WERI-Rb-1 (cell line): ENCODE measurements at regions not wholly inside any gene's neighbourhood (a gene's known extent, or its start where the extent isn't known, plus 50 kb on each side); places are given as distances from the start of the nearest gene placed in this dataset.
"Not testable (repeated sequence)": the region's sequence is repeated elsewhere in the genome, so short reads cannot be mapped to it uniquely, and the experiment has no call there.

Experiments
- DNase-seq: peaks from one replicate; pipeline ENCODE4 v3.0.0-alpha.2; 2020
- H3K27ac ChIP-seq: fragments of 250-450 bp; sonication (Bioruptor Pico); 2 replicates; pipeline ENCODE4 v1.5.1; 2020; ENCODE audit warnings: mild to moderate bottlenecking, moderate library complexity
- H3K27me3 ChIP-seq: fragments of 250-450 bp; sonication (Bioruptor Pico); 2 replicates; pipeline ENCODE4 v1.5.1; 2021; ENCODE audit warnings: mild to moderate bottlenecking, low read depth, moderate library complexity; ENCODE audit not compliant: insufficient read depth, severe bottlenecking
- H3K36me3 ChIP-seq: fragments of 250-450 bp; sonication (Bioruptor Pico); 2 replicates; pipeline ENCODE4 v1.5.1; 2020; ENCODE audit warnings: mild to moderate bottlenecking, moderate library complexity
- H3K4me3 ChIP-seq: 2 replicates; pipeline ENCODE4 v1.5.1; 2011; ENCODE audit warnings: low read depth, mild to moderate bottlenecking, control low read depth, low read length
- H3K9me3 ChIP-seq: fragments of 250-450 bp; sonication (Bioruptor Pico); 2 replicates; pipeline ENCODE4 v1.5.1; 2021; ENCODE audit warnings: mild to moderate bottlenecking, moderate library complexity; ENCODE audit not compliant: severe bottlenecking
- CTCF ChIP-seq: IDR thresholded peaks from 2 replicates; pipeline ENCODE4 v1.5.1; 2011; ENCODE audit warnings: low read depth, mild to moderate bottlenecking, control low read depth, inconsistent platforms, low read length

- H3K4me3 ChIP-seq, result no peak overlapping the region
- no peak for DNase-seq
- H3K36me3 ChIP-seq, result no peaks in the 10 kb centered on the region
- H3K27me3 ChIP-seq, result no peaks in the 10 kb centered on the region
- TF ChIP-seq CTCF, result no peak
- H3K27ac ChIP-seq, result no peak overlapping the region
- H3K9me3 ChIP-seq, result no peaks in the 10 kb centered on the region
Observed at GRCh38 chr3:82596805-82597204, 835.4 kb upstream of the GBE1 start.

GRCh38 chr3:82595530-82595929 lies 834.1 kb upstream of the GBE1 start:
- Histone ChIP-seq H3K27me3 (no peaks in the 10 kb centered on the region), H3K4me3 (no peak overlapping the region), H3K9me3 (no peaks in the 10 kb centered on the region), H3K27ac (no peak overlapping the region), H3K36me3 (no peaks in the 10 kb centered on the region)
- DNase-seq, result no peak
- TF ChIP-seq CTCF, result no peak

- H3K27me3 ChIP-seq, result no peaks in the 10 kb centered on the region
- DNase-seq, result no peak
- TF ChIP-seq CTCF, result no peak
- no peaks in the 10 kb centered on the region for H3K36me3 ChIP-seq
- H3K27ac ChIP-seq, result no peak overlapping the region
- H3K4me3 ChIP-seq, result no peak overlapping the region
- no peaks in the 10 kb centered on the region for H3K9me3 ChIP-seq
Observed at GRCh38 chr3:82587174-82587573, 825.7 kb upstream of the GBE1 start.

- Histone ChIP-seq H3K36me3 (no peaks in the 10 kb centered on the region), H3K4me3 (no peak overlapping the region), H3K27me3 (no peaks in the 10 kb centered on the region), H3K27ac (no peak overlapping the region), H3K9me3 (no peaks in the 10 kb centered on the region)
- no peak for DNase-seq
- TF ChIP-seq CTCF, result no peak
Observed at GRCh38 chr3:82586414-82586813, 825.0 kb upstream of the GBE1 start.

- DNase-seq, H3K27me3 ChIP-seq, H3K27ac ChIP-seq, H3K4me3 ChIP-seq, H3K36me3 ChIP-seq, H3K9me3 ChIP-seq: not testable (repeated sequence)
Observed at GRCh38 chr3:82586002-82586401, 824.6 kb upstream of the GBE1 start.

GRCh38 chr3:82585591-82585990 lies 824.1 kb upstream of the GBE1 start:
- H3K27me3 ChIP-seq, H3K36me3 ChIP-seq, H3K27ac ChIP-seq, DNase-seq, H3K9me3 ChIP-seq, H3K4me3 ChIP-seq: not testable (repeated sequence)

GRCh38 chr3:82584861-82585260 lies 823.4 kb upstream of the GBE1 start:
- H3K27ac ChIP-seq, H3K4me3 ChIP-seq, H3K36me3 ChIP-seq, H3K27me3 ChIP-seq, DNase-seq, H3K9me3 ChIP-seq: not testable (repeated sequence)

GRCh38 chr3:82584415-82584814 lies 823.0 kb upstream of the GBE1 start:
- not testable (repeated sequence) for H3K4me3 ChIP-seq, H3K36me3 ChIP-seq, H3K27ac ChIP-seq, H3K9me3 ChIP-seq, DNase-seq, H3K27me3 ChIP-seq
